Stimulated activated CD4-positive, alpha-beta T cell treated with anti-CD3 and anti-CD28 coated beads, Interleukin-4, amount 100 ng/mL, for 1 hour (primary cell): ENCODE measurements at regions not wholly inside any gene's neighbourhood (a gene's known extent, or its start where the extent isn't known, plus 50 kb on each side); places are given as distances from the start of the nearest gene placed in this dataset.

Source experiments
- DNase-seq: peaks from one replicate; pipeline ENCODE4 v3.0.0-alpha.2; 2020

DNA sequence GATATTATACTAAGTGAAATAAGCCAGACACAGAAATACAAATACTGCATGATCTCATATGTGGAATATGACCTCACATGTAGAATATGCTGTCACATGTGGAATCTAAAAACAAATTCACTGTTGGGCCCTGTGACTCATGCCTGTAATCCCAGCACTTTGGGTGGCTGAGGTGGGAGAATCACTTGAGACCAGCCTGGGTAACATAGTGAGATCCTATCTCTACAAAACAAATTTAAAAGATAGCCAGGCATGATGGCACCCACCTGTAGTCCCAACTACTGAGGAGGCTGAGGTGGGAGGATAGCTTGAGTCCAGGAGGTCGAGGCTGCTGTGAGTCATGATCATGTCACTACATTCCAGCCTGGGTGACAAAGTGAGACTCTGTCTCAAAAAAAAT lies 160.3 kb downstream of the PTEN start:
- DNase-seq: no peak

DNA sequence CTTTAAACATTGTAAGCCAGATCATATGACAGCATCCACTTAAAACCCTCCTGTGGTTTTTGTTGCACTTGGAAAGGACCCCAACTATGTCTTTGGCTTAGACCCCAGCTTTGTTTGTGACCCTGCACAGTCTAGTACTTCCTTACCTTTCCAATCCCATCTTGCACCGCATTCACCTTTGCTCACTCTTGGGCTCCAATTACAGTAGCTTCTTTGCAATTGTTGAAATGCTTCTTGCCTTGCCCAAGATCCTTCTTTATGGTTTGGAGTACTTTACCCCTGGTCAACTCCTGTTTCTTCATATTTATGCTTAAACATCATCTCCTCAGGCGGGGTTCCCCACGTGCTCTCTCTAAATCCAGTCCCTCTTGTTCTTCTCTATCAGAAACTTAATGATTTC lies 162.6 kb downstream of the PTEN start:
- no peak for DNase-seq

DNA sequence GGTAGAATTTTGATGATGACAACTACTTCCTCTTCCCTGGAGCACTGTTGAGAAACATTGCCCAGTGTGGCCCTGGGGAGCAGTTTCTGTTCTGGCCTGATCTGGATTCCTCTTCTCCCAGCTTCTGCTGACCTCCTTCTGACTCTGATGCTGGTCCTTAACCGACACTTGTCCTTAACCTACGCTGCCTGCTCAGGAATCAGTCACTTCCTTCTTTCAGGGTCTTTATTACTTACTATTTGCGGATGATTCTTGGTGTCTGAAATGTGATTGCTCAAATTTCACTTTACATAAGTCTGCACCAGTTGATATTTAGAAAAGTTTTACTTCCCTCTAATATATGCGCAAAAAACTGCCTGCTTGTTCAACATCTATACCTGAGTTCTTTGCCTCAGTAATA lies 164.1 kb downstream of the PTEN start:
- DNase-seq: no peak

DNA sequence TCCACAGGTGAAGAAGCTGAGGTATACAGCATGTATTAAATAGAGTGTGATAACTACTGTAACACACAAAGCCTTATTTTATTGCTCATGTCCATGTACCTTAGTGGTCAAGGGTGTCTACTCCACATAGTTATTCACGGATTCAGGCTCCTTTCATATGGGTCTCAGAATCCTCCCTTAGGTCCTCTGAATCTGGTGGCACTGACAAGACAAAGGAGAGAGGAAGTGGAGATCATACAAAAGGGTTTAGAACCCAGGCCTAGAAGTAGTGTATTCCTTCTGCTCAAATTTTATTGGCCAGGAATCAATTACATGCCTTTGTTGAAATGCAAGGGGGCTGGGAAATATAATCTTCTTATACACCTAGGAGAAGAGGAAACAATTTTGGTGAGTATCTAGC lies 164.6 kb downstream of the PTEN start:
- no peak for DNase-seq

DNA sequence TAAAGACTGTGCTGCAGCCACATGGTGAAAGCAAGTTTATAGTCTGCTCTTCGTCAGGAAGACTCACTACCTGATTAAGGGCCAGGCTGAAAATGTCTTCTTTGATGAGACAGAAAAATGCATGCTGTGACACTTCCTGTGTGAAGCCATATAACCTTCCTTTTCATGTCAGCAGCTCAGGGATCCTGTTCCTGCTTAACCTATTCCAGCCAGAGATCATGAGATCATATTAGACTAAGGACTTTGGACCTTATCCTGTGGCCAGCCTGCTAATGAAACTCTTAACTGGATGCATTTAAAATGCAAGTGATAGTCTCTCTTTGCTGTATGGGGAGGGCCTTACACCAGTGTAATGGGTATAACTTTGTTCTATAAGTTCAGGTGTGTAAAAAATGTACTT lies 165.2 kb downstream of the PTEN start:
- no peak for DNase-seq

DNA sequence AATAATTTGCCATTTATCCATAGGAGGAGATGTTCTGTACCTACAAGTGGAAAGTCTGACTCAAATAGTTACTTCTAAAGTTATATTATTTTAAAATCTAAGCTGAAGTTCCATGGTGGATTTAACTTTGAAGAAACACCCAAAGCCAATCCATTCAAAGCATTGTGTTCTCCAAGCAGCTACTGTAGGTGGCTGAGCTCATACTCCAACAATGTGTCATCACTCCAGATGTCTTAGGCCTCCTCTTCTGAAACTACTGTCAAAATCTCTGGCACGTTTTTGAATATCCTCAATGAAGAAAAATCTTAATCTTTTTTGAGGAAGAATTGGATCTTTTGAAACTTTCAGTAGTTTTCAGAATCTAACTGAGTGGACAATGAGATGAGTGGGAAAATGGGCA lies 169.1 kb downstream of the PTEN start:
- no peak for DNase-seq

DNA sequence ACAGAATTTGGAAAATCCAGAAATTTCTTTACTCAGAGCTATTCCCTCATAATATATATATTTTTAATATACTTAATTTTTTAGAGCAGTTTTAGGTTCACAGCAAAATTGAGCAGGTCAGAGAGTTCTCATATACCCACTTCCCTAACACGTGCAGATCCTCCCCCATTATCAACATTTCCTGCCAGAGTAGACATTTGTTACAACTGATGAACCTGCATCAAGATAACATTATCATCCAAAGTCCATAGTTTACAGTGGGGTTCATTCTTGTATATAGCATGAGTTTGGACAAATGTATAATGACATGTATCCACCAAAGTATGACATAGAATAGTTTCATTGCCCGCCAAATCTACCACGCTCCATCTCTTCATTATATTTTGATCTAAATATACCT lies 170.0 kb downstream of the PTEN start:
- no peak for DNase-seq

DNA sequence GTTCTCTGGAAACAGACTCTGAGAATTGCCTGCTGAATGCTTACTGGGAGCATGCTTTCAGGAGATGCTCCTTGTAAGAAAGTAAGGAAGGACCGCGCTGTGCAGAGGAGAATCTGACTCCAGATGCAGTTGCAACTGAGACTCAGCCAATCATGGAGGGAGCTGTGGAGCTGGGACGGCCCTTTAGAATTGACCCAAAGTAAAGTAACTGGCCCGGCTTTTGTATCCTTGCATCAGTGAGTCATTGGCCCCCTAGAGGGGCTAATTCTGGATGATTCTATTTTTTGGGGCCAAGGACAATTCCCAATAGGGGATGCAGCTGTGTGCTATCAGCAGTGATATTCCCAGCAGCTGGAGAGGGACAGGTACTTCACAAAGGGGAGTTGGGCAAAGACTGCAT lies 170.4 kb downstream of the PTEN start:
- DNase-seq: no peak

DNA sequence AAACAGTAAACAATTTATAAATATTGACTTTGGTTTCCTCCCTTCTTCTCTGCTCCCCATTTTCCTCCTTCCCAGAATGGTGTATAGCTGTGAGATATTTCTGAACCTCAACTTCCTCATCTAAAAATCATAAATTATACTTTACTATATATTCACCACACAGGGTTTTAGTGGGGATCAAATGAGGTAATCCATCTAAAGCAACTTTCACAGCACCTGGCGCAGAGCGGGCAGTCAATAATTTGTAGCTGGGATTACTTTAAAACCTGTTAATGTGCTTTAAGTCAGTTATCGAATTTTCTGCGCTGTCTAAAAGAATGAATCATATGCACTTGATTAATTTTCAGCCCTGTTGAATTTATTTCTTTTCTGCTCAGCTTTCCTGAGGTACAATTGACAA lies 172.7 kb downstream of the PTEN start:
- DNase-seq: no peak

DNA sequence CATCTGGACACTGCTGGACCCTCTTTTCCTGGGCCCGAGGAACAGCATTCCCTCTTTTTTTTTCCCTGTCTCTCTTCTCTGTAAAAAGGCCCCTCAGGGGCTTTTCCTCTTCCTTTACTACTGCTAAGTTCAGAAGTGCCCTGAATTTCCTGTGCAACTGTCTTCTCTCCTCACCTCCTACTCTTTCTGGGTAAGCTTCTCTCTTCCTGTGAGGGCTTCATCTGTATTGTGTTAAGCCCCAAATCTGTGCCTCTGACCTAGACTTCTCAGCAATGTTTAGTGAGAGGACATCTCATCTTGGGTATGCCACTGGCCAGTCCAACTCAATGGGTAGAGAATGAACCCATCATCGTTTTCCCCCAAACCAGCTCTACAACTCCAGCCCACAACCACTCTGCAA lies 174.2 kb downstream of the PTEN start:
- DNase-seq: no peak

DNA sequence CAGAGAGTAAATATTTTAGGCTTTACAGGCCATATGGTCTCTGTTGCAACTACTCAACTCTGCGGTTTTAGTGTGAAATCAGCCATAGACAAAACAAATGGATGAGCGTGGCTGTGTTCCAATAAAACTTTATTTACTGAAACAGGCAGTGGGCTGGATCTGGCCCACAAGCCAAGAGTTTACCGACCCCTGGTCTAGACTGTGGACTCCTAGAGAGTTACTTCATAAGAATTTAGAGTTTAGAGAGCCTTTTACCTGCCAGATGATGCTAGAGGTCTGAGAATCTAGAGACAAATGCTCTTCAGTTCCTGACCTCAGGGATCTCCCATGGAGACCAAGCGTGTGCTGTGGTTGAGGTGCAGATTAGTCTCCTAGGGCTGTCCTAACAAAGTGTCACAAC lies 174.8 kb downstream of the PTEN start:
- DNase-seq: no peak

DNA sequence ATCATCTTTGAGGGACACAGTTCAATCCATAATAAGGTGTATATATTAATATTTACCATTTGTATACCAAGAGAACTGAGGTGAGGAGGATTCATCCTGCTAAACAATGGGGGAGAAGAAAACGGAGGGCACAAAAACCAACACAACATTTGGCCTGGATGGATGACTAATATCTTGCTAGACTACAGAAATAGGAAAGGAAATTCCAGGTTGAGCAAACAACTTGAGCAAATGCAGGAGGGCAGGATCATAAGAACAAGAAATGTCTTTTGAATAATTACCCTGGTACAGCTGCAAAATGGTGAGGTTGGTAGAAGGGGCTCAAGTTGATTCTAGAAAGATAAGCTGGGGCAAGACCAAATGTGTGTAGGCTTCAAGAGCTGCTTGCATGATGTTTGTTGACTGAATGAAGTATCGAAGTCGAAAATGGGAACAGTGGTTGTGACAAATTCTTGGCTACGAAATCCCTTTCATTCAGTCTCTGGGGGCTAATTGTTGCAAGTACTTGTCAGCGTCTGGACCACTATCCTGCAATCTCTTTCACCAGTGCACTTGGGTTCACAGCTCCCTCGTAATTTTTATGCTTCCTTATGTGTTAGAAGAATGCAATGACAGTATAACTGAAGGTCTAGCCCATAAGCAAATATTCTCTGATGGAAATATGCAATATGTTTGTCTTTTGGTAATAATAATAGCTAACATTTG lies 176.2 kb downstream of the PTEN start:
- no peak for DNase-seq

DNA sequence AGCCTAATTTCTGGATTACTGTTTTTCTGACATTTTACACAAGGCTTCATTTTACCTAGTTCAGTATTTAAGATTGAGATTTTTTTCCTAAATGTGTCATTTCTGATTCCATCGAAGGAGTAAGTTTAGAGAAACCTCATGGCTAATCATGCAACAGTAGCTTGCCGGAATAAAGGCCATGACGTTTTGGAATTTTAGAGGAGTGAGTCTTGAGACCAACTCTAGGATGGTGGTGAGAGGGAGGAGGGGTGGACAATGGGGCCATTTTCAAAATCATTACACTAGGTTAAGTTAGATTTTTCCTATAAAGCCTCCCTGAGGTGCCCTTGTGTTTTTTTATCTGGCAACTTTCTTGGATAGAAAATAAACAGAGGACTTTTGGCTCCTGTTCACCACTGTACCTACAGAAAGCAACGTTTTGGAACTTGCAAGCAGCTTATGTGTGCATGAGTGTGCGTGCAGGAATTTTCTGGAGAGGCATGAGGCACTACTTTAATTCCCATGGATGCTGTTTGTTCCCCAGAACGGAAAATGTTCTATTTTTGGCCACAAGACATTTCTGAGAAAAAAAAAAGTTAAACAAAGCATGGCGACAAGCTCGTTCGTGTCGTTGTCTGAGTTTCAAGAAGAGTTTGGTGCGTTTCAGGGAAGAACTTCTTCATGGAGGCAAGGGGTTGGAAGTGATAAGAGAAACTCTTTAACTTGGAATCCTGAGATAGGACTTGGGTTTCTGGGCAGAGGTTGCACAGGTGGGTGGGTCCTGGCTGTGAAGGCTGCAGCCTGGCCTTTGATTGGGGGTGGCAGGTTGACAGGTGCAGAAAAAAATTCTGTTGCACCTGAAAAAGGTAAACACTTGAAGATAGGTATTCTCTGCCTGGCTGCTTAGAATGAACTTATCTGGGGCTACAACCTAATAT lies 178.1 kb downstream of the PTEN start:
- no peak for DNase-seq

DNA sequence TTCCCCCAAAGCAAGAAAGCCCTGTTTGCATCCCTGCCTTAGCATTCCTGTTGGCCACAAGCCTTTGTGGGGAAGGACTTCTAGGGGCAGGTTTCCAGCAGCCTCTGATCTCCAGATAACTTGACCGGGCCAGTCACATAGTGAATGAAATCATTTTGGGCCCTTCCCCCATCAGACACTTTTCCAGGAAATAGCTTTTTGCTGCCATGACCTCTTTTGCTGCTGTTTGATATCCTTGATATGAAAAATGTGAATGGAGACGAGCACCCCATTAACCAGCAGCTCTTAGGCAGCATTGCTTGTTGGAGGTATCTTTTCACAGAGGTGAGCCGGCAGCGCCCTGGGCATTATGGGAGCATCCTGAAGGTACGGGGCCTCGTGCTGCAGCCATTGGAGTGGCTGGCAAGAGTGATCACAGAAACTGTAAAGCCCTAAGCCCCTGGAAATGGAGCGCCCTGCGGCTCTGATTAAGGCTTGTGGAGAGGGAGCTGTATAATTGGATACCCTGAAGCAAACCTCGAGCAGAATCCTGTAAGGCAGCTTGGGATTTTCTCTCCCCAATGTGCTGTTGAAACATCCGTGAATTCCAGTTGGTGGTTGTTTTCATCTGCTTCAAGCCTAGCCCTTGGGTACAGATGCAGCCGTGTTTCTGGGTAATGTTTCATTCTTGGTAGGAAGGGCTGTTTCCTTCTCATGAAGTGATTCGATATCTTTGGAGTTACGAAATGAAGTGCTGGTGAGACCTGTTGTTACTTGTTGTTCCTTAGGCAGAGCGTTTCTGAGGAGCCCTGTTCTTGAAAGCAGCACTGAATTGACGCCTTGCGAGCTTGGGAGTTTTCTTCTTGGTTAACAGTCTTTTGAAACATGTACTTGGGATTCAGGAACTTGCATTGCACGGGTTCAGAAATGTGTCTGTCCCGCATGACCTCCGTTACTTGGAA lies 179.0 kb downstream of the PTEN start:
- no peak for DNase-seq

DNA sequence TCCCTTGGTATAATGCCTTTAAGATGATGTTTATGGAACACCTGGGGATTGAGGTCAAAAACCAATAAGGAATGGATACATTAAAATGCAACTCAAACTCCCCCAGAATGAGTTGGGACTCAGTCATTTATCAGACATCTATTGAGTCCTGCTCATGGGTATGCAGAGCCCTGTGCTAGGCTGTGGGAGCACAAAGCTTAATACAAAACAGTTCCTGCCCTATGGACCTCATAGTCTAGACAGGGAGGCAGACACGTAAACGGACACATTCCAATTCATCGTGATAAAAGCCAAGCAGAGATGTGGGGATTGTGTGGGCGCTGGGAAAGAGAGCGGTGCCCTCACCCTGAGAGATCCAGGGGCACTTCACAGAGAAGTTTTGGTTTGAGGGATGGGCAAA lies 181.7 kb downstream of the PTEN start:
- DNase-seq: no peak

DNA sequence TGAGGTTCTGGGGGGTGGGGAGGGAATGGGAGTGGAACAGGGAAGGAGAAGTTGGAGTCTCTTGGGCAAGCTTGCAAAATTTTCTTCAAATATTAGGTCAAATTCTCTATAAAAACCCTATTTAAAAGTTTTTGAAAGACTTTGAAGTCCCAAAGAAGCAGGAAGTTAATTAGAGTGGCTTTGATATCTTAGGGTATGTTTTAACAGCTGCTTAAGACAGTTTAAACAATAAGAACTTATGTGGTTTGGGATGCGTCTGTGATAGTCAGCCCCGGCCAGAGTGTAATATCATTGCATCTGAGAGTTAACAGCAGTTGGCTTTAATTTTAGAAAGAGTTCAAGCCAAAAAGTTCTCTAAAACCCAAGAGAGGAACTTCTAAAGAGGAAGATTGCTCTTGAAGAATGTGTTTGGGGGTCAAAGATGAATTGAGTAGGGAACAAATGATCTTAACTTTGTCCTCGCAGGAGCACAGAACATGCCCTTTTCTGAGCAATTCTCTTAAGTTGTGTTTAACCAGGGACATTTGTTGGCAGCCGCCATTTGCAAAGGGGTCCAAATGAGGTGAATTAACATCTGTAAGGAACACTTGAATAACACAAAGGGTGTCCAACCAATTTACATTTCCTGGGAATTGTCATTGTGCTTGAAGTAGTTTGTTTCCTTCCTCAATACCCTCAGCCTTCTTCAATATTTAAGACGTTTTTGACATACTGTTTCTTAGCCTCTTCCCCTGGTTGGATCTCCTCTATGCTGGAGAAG lies 182.4 kb downstream of the PTEN start:
- DNase-seq: no peak

DNA sequence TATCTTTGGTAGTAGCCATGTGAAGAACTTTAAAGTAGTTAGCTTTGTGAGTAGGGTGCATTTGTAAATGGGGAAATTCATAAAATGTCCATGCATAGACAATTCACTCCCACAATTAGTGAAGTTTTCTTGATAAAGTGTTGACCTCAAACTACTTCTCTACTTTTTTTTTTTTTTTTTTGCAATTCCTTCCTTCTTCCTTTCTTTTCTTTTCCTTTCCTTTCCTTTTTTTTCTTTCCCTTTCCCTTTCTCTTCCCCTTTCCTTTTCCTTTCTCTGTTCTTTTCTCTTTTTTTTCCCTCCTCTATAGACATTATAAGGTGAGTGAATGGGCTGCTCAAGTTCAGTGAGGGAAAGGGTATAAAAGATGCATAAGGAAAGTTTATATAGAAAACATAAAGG lies 184.2 kb downstream of the PTEN start:
- DNase-seq: no peak

DNA sequence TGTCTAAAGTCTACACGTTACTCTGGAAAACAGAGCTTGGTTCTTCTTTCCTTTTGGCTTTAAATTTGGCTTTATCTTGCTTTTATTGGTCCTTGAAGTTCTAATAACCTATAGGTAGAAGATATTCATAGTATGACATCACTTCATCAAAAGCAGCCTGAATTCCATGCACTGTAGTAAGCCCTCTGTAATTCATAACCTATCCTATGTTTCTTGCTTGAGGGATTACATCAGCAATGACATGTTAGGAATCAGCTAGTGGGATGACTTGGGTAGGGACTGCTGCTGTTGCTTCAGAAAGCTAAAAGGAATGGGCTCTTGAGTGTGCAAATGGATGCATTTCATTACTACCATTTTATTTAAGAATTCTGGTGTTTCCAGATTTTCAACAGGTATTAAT lies 184.9 kb downstream of the PTEN start:
- no peak for DNase-seq

DNA sequence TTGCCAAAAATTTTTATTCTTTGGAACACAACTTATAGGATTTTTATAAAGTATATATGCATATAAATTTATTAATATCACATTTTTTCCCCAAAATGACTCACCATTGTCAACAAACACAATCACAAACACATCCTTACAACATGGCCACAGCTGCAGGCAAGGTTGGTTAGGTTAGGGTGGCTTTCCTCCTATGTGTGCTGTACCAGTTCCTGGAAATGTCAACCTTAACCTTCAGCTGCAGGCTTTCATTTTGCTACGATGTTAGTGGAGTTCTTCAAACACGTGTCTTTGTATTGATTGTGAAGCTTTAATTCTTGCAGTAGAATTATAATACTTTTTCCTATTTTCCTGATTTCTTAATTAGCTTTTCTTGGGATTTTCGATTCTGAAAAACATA lies 185.8 kb downstream of the PTEN start:
- no peak for DNase-seq

DNA sequence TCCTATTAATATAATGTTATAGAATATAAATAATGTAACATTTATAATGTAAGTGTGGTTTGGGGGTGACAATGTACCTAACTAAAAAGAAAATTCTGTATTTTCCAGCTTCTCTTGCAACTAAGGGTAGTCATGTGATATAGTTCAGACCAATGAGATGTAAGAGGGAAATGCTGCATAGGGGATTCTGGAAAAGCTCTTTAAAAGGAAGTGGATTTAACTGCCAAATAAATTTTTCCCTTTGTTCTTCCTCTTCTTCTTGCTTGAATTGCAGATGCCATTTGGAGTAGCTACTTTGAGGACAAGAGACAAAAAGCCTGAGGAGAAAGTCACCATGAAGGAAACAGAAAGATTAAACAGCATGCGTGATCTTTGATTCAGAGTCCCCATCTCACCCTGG lies 194.3 kb downstream of the PTEN start:
- DNase-seq: no peak

DNA sequence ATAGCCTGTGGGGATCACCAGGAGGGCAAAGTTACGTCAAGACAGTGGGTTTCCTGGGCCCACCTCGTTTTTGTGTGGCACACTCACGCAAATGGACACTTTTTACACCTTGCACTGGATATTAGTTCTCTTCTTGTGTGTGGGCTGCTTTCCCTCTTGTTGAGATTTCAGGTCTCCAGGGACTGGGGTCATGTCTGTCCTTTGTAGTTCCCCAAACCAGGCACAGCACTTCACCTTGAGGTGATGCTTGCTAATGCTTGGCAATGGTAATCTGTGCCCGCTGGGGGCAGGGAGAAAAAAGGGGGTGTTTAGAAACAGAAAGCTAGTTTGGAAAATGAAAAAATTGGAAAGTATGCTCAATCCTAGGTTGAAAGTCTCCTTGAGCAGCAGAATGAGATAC lies 195.3 kb downstream of the PTEN start:
- DNase-seq: no peak

DNA sequence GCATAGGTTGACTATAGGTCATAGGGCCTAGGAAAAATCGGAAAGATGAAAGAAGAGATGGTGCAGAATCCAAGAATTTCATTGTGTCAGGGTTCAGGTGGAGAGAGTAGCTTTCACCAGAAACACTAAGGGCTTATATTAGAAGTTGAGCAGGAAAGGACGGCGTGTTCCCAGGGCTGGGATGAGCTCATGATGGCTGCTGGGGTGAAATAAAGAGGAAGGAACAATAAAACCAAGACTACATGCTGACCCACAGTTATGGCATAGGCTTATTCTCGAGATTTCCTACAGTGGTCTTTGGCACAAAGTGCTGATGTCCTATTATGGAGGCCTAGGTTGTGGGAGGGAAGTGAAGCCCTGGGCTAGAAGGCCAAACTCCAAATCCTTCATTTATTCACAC lies 195.8 kb downstream of the PTEN start:
- DNase-seq: no peak

DNA sequence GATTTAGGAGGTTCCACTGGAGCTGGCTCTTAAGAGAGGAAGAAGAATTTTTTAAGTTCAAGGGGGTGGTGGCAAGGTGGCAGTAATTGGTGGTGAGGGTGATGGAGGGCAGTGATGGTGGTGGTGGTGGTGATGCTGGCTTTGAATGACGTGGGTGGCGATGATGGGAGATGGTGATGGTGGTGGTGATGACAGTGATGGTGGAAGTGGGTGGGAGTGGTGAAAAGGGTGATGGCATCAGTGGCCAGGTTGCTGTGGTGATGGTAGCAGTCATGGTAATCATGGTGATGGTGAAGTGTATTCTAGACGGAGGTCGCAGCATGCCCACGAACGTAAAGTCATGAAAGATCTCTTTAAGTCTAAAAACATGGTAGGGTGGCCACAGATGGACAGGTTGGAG lies 197.3 kb downstream of the PTEN start:
- DNase-seq: no peak
